ENCODE measurements at regions not wholly inside any gene's neighbourhood (a gene's known extent, or its start where the extent isn't known, plus 50 kb on each side); places are given as distances from the start of the nearest gene placed in this dataset.

DNA sequence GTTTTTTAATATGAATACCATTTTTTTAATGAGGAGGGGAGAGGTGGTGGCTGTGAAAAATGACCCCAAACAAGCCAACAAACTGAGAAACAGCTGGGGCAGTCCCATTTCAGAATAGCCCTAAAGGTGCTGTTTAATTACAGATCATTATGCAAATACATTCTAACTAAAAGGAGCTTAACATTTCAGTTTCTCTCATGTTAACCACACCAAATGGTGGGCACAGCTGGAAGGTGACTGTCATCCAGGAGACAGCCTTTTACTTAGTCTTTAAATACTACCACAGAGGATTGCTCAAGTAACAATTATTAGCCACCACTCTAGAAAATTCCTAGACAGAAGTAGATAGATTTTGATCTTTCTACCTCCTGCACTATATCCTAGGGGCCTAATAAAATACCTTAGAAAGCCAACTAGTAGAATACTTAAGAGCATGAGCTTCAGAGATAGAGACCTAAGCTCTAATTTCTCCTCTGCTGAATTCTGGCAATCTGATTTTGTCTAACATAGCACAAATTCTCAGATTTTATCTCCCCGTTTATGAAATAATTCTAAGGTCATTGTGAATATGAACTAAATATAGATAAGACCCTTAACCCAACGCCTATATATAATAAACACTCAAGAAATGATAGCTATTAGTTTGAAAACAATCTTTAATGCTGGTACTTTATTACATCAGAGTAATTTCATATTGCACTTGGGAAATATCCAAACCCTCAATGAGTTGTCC, 615.1 kb upstream of the NRSN1 start:
- TF ChIP-seq, protein P1, sequence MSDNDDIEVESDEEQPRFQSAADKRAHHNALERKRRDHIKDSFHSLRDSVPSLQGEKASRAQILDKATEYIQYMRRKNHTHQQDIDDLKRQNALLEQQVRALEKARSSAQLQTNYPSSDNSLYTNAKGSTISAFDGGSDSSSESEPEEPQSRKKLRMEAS (IDR thresholded peaks at IDR 0.05) = no peak
- TF ChIP-seq YY1 (IDR thresholded peaks at IDR 0.05; ENCODE audit: extremely low read depth, insufficient replicate concordance, low read depth, low read length) = no peak
- no peak for TF ChIP-seq FOSL1 (IDR thresholded peaks at IDR 0.05; ENCODE audit: low read depth)
- TF ChIP-seq, protein P2, sequence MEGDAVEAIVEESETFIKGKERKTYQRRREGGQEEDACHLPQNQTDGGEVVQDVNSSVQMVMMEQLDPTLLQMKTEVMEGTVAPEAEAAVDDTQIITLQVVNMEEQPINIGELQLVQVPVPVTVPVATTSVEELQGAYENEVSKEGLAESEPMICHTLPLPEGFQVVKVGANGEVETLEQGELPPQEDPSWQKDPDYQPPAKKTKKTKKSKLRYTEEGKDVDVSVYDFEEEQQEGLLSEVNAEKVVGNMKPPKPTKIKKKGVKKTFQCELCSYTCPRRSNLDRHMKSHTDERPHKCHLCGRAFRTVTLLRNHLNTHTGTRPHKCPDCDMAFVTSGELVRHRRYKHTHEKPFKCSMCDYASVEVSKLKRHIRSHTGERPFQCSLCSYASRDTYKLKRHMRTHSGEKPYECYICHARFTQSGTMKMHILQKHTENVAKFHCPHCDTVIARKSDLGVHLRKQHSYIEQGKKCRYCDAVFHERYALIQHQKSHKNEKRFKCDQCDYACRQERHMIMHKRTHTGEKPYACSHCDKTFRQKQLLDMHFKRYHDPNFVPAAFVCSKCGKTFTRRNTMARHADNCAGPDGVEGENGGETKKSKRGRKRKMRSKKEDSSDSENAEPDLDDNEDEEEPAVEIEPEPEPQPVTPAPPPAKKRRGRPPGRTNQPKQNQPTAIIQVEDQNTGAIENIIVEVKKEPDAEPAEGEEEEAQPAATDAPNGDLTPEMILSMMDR (IDR thresholded peaks at IDR 0.05 in 2 of 3, conservative IDR thresholded peaks at IDR 0.05 in 1 of 3; ENCODE audit: borderline replicate concordance in 1 of 3, insufficient read depth in 1 of 3, low read depth in 2 of 3, low read length in 2 of 3) = no peak
- TF ChIP-seq RAD21 (IDR thresholded peaks at IDR 0.05; ENCODE audit: low read depth) = no peak
- TF ChIP-seq TCF7L2 (IDR thresholded peaks at IDR 0.05; ENCODE audit: borderline replicate concordance, extremely low read depth, insufficient read depth, insufficient read length) = no peak
- TF ChIP-seq EZH2 (IDR thresholded peaks at IDR 0.05) = no peak
- no peak for TF ChIP-seq EZH2phosphoT487 (IDR thresholded peaks at IDR 0.05; ENCODE audit: borderline replicate concordance)
- no peak for TF ChIP-seq ZFX (IDR thresholded peaks at IDR 0.05)
- no peak for TF ChIP-seq POLR2A (IDR thresholded peaks at IDR 0.05; ENCODE audit: borderline replicate concordance, extremely low read depth, insufficient read depth, insufficient read length)
